SK-N-SH (cell line): ENCODE measurements at regions not wholly inside any gene's neighbourhood (a gene's known extent, or its start where the extent isn't known, plus 50 kb on each side); places are given as distances from the start of the nearest gene placed in this dataset.

Experiments used
- CTCF ChIP-seq: fragments of 200-600 bp; sonication (generic); IDR thresholded peaks from 2 replicates; pipeline ENCODE4 v1.6.1; 2017; ENCODE audit warnings: antibody characterized with exemption, mild to moderate bottlenecking, moderate library complexity
- EP300 ChIP-seq, 2 experiments: IDR thresholded peaks; 2 replicates each; pipeline versions ENCODE4 v1.4.0 to v1.6.1; 2012; ENCODE audit warnings: borderline replicate concordance in 1 of 2, low read depth in 1 of 2, low read length in 1 of 2
- POLR2AphosphoS5 ChIP-seq: IDR thresholded peaks from 2 replicates; pipeline ENCODE4 v1.6.1; 2012; ENCODE audit warnings: low read depth, low read length
- RAD21 ChIP-seq: IDR thresholded peaks from 2 replicates; pipeline ENCODE4 v1.6.1; 2012; ENCODE audit warnings: mild to moderate bottlenecking, low read length
- REST ChIP-seq: IDR thresholded peaks from 2 replicates; pipeline ENCODE4 v1.6.1; 2012; ENCODE audit warnings: mild to moderate bottlenecking, low read depth, low read length, moderate library complexity

DNA sequence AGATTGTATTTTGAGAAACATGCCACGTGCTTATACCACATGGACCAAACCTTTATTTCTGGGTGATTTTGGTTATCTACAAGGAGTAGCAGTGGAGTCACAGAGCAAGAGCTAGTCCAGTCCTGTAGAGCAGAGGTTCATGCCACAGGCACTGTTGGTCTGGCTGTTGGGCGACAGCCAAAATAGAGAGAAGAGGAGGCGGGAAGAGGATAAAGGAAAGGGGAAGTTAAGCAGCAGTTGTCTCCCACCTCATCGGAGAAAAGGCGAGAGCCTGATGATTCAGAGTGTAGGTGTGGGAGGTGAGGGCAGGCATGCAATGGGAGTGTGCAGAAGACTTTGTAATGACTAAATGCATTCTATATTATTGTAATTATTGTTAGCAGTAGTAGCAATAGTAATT lies 237.5 kb upstream of the ROPN1 start:
- TF ChIP-seq RAD21 (no peak), REST (no peak), POLR2AphosphoS5 (no peak), EP300 (IDR thresholded peaks at IDR 0.05; ENCODE audit: borderline replicate concordance in 1 of 2, low read depth in 1 of 2, low read length in 1 of 2) (no peak), CTCF (no peak)
